ENCODE measurements at regions not wholly inside any gene's neighbourhood (a gene's known extent, or its start where the extent isn't known, plus 50 kb on each side); places are given as distances from the start of the nearest gene placed in this dataset.

- no peak for DNase-seq (ENCODE audit: low read depth in 1 of 2, low spot score in 1 of 2)
- no peak for TF ChIP-seq JUND (IDR thresholded peaks at IDR 0.05; ENCODE audit: low read depth)
Observed at GRCh38 chr18:29057703-29058102, 880.8 kb upstream of the CDH2 start.

GRCh38 chr18:29056800-29057199, 879.9 kb upstream of the CDH2 start:
- in situ Hi-C loops (cut with HindIII; ENCODE audit: low pct_unique_long_range_greater_than_20kb, low sequenced_read_pairs) = no loop called here
- DNase-seq (ENCODE audit: low read depth in 1 of 2, low spot score in 1 of 2) = no peak
- no peak for TF ChIP-seq JUND (IDR thresholded peaks at IDR 0.05; ENCODE audit: low read depth)

More at GRCh38 chr18:29057703-29058102, 880.8 kb upstream of the CDH2 start:
- in situ Hi-C loops (cut with HindIII; ENCODE audit: low pct_unique_long_range_greater_than_20kb, low sequenced_read_pairs) = no loop called here

DNA sequence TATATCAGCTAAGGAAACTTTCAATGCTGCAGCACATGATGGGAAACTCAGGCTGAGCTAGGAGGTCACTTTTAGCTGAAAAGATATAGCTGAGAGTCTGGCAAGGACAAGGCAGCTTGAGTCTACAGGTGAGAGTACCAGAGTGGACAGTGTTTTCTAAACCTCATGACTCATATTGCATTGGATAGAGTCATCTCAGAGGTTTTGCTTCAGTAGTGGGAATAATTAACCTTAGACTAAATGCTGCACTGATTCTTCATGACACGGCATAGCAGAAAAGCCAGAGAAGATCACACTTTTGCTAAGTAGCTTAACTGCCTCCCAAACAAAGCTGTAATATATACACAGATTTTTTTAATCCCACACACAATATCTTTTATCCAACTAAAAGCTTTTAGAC, 865.0 kb upstream of the CDH2 start:
- in situ Hi-C loops (cut with HindIII; ENCODE audit: low pct_unique_long_range_greater_than_20kb, low sequenced_read_pairs) = no loop called here
- DNase-seq (ENCODE audit: low read depth in 1 of 2, low spot score in 1 of 2) = no peak
- TF ChIP-seq JUND (IDR thresholded peaks at IDR 0.05; ENCODE audit: low read depth) = no peak

GRCh38 chr18:29034113-29034856, 857.4 kb upstream of the CDH2 start:
- TF ChIP-seq JUND (IDR thresholded peaks at IDR 0.05; ENCODE audit: low read depth) = no peak
- no peak for DNase-seq (ENCODE audit: low read depth in 1 of 2, low spot score in 1 of 2)
- in situ Hi-C loops (cut with HindIII; ENCODE audit: low pct_unique_long_range_greater_than_20kb, low sequenced_read_pairs) = no loop called here

DNA sequence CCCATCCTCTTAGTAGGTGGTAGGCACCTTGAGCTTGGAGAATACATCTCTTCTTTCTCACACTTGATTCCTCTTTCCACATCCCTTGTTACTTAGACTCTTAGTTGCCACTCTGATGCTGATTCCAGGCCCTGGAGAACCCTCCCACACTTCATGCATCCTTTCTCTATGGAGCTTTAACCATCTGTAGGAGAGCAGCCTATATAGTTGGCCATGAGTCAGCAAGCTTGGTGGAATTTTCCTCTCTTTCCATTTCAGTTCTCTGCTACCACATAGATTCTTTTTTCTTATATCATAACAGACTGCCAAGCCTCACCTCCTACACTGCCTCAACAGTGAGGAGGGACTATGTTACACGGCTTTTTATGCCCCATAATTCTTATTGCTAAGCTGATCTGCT, 851.6 kb upstream of the CDH2 start:
- in situ Hi-C loops (cut with HindIII; ENCODE audit: low pct_unique_long_range_greater_than_20kb, low sequenced_read_pairs) = no loop called here
- no peak for TF ChIP-seq JUND (IDR thresholded peaks at IDR 0.05; ENCODE audit: low read depth)
- no peak for DNase-seq (ENCODE audit: low read depth in 1 of 2, low spot score in 1 of 2)

DNA sequence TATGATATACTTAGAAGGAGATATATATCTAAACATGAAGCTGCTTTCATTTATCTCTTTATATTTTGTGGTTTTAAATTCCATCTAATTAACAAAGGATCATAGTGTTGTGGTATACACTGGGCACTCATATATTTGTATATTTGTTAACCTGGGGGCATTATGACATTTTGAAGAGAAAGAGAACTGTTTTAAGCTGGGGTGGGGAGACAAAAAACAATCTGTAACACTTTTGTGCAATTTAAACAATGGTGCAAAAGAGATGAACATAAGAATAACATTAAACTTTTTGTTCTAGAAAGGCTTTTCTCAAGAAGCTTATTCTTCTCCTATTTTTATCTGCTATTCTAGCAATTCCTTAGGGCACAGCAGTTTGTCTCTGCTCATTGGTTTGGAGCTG, 842.0 kb upstream of the CDH2 start:
- in situ Hi-C loops (cut with HindIII; ENCODE audit: low pct_unique_long_range_greater_than_20kb, low sequenced_read_pairs) = no loop called here
- DNase-seq (ENCODE audit: low read depth in 1 of 2, low spot score in 1 of 2) = no peak
- TF ChIP-seq JUND (IDR thresholded peaks at IDR 0.05; ENCODE audit: low read depth) = no peak

DNA sequence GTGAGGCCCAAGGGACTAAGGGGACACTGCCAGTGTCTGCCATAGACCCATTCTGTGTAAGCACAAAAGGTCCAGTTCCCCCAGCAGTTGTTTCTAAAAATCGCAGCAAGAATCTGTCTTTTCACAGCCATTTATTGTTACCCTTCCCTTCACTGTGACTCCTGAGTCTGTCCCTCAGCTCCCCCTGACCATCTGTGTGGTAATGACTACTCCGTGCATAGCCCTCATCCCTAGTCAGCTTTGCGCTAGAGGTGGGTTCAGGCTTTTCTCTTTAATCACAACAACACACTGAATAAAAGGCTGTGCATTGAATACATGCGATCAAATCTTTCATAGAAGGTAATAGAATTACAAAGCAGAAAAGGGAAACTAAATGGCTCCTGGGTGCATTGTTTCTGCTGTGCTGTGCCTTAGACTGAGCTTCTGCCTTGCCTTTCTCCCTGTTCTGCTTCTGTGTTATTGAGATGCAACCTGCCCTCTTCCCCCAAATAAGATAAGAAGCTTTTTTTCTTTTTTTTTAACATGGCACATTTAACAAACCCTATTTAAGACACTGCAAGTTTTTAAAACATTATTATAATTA, 836.0 kb upstream of the CDH2 start:
- in situ Hi-C loops (cut with HindIII; ENCODE audit: low pct_unique_long_range_greater_than_20kb, low sequenced_read_pairs) = no loop called here
- no peak for TF ChIP-seq JUND (IDR thresholded peaks at IDR 0.05; ENCODE audit: low read depth)
- DNase-seq (ENCODE audit: low read depth in 1 of 2, low spot score in 1 of 2) = no peak

DNA sequence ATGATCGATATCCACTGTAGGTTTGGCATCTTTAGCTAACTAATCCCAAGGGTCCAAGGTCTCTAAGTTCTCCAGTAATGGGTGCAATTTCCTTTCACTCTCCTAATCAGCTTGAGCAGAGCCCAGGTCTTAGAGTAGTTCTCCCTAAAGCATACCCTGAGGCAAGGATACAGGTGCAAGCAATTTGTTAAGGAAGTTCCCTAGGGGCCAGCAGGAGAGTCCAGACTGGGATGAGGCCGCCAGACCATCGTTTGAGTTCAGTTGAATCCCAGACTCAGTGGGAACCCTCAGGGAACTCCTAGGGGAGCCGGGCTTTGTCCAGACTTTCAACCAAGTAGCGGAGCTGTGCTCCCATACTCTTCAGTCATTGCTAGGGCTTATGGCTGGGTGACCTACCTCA, 835.4 kb upstream of the CDH2 start:
- in situ Hi-C loops (cut with HindIII; ENCODE audit: low pct_unique_long_range_greater_than_20kb, low sequenced_read_pairs) = no loop called here
- no peak for TF ChIP-seq JUND (IDR thresholded peaks at IDR 0.05; ENCODE audit: low read depth)
- no peak for DNase-seq (ENCODE audit: low read depth in 1 of 2, low spot score in 1 of 2)

GRCh38 chr18:29009250-29009803, 832.4 kb upstream of the CDH2 start:
- no peak for DNase-seq (ENCODE audit: low read depth in 1 of 2, low spot score in 1 of 2)
- no peak for TF ChIP-seq JUND (IDR thresholded peaks at IDR 0.05; ENCODE audit: low read depth)
- in situ Hi-C loops (cut with HindIII; ENCODE audit: low pct_unique_long_range_greater_than_20kb, low sequenced_read_pairs) = no loop called here

DNA sequence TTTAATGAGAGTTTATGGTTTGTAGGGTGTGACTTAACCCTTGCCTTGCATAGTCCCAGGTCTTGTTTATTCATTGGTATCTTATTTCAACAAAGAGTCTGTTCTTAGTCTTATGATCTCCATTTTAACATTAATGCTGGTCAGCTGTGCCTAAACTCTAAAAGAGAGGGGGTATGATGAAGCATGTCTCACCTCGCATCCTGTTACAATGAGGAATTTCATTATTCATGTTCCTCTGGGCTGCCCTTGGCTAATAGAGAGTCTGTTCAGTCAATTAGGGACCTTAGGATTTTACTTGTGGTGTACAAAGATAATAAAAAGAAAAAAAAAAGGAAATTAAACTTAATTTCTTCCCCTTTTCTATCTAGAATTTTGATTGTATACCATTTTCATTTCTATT, 831.9 kb upstream of the CDH2 start:
- TF ChIP-seq JUND (IDR thresholded peaks at IDR 0.05; ENCODE audit: low read depth) = no peak
- DNase-seq (ENCODE audit: low read depth in 1 of 2, low spot score in 1 of 2) = no peak
- in situ Hi-C loops (cut with HindIII; ENCODE audit: low pct_unique_long_range_greater_than_20kb, low sequenced_read_pairs) = no loop called here

GRCh38 chr18:29007986-29008654, 831.2 kb upstream of the CDH2 start:
- in situ Hi-C loops (cut with HindIII; ENCODE audit: low pct_unique_long_range_greater_than_20kb, low sequenced_read_pairs) = no loop called here
- no peak for TF ChIP-seq JUND (IDR thresholded peaks at IDR 0.05; ENCODE audit: low read depth)
- no peak for DNase-seq (ENCODE audit: low read depth in 1 of 2, low spot score in 1 of 2)

DNA sequence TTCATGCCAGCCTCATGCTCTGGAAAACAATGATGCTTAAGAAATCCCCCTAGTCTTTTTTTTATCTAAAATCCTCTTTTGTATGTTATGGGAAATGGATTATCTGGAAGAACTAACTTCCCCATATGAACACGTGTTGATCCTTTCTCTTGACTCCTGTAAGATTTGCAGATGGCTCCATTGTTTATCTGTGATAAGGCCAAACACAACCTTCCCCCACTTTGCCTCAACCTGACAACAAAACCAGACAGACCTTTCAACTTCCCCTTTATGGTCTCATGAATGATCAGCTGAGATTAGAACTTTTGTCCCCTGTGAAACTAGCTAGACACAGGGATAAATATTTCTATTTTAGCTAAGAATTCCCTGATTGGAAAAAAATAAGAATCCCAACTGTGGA, 828.0 kb upstream of the CDH2 start:
- DNase-seq (ENCODE audit: low read depth in 1 of 2, low spot score in 1 of 2) = no peak
- in situ Hi-C loops (cut with HindIII; ENCODE audit: low pct_unique_long_range_greater_than_20kb, low sequenced_read_pairs) = no loop called here
- no peak for TF ChIP-seq JUND (IDR thresholded peaks at IDR 0.05; ENCODE audit: low read depth)

DNA sequence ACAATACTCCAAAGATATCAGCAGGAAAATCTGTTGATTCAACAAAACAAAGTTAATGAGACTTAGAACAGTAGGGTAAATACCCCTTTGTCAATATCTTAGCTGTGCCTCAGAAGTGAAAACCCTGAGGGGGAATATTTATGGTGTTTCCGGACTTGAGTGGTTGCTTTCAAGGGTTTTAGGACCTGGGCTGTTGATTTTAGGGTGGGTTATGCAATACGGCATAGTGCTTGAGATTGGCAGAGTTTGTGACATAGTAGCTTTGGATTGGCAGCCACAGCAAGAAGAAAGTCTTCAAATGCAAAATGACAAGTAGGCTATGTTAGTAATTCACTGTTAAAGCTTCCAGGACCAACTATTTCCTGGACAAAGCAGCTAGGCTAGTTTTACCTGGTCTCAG, 826.3 kb upstream of the CDH2 start:
- no peak for TF ChIP-seq JUND (IDR thresholded peaks at IDR 0.05; ENCODE audit: low read depth)
- in situ Hi-C loops (cut with HindIII; ENCODE audit: low pct_unique_long_range_greater_than_20kb, low sequenced_read_pairs) = no loop called here
- DNase-seq (ENCODE audit: low read depth in 1 of 2, low spot score in 1 of 2) = peak; percentile 1 to 93
